ENCODE measurements at regions not wholly inside any gene's neighbourhood (a gene's known extent, or its start where the extent isn't known, plus 50 kb on each side); places are given as distances from the start of the nearest gene placed in this dataset.

- no peak overlapping the region for H3K4me3 ChIP-seq (replicated peaks in 1 of 2; ENCODE audit: low read depth in 1 of 2, low read length in 2 of 2)
- H2AFZ ChIP-seq (ENCODE audit: low read depth, low read length, poor library complexity, severe bottlenecking): no peak overlapping the region
- no peaks in the 10 kb centered on the region for H4K20me1 ChIP-seq (ENCODE audit: insufficient read depth)
- BruUV-seq (replicated peaks): no TSS peak
- H3K27ac ChIP-seq (ENCODE audit: low read depth, low read length): no peak overlapping the region
- no peak overlapping the region for H3K4me2 ChIP-seq (ENCODE audit: low read length)
- CTCF ChIA-PET: no interaction called here
- H3K9me2 ChIP-seq (ENCODE audit: insufficient read depth): no peaks in the 10 kb centered on the region
- no peak overlapping the region for H3K9ac ChIP-seq (ENCODE audit: low read length)
- no peaks in the 10 kb centered on the region for H3K27me3 ChIP-seq (ENCODE audit: insufficient read depth, low read length)
- intact Hi-C loops (cut with micrococcal nuclease): no loop called here
- H3K79me2 ChIP-seq (ENCODE audit: insufficient read depth, low read length): no peaks in the 10 kb centered on the region
- H3K9me3 ChIP-seq (ENCODE audit: control insufficient read depth in 1 of 2, insufficient read depth in 1 of 2, low read depth in 1 of 2, low read length in 2 of 2): no peaks in the 10 kb centered on the region
- RAD21 ChIA-PET (ENCODE audit: low non-redundant PET in 1 of 2, low total read pairs in 2 of 2, uncharacterized antibody in 2 of 2, unreplicated experiment in 2 of 2): no interaction called here
- DNase-seq (ENCODE audit: low read depth, low spot score): no peak
- TF ChIP-seq YY1 (IDR thresholded peaks at IDR 0.05; ENCODE audit: extremely low read depth, insufficient replicate concordance, low read depth, low read length) (no peak), CTCF (IDR thresholded peaks at IDR 0.05 in 2 of 3, conservative IDR thresholded peaks at IDR 0.05 in 1 of 3; ENCODE audit: borderline replicate concordance in 1 of 3, insufficient read depth in 1 of 3, low read depth in 2 of 3, low read length in 2 of 3) (peak in 1 of 3 experiments; percentile 12; a peak in 2 of 6 replicates)
- no peaks in the 10 kb centered on the region for H3K4me1 ChIP-seq (ENCODE audit: control insufficient read depth in 1 of 2, insufficient read depth in 2 of 2, low read length in 2 of 2)
- ATAC-seq: peak; percentile 70
- H3K36me3 ChIP-seq (ENCODE audit: control insufficient read depth in 1 of 2, insufficient read depth in 2 of 2, low read length in 2 of 2): no peaks in the 10 kb centered on the region
- POLR2A ChIA-PET: no interaction called here
Measured at GRCh38 chr12:60935981-60936761, 1324.0 kb upstream of the USP15 start.

GRCh38 chr12:60947533-60947932, 1312.7 kb upstream of the USP15 start:
- Histone ChIP-seq H3K4me2 (ENCODE audit: low read length) (no peak overlapping the region), H3K27me3 (ENCODE audit: insufficient read depth, low read length) (no peaks in the 10 kb centered on the region), H3K9me3 (ENCODE audit: control insufficient read depth in 1 of 2, insufficient read depth in 1 of 2, low read depth in 1 of 2, low read length in 2 of 2) (no peaks in the 10 kb centered on the region), H3K27ac (ENCODE audit: low read depth, low read length) (no peak overlapping the region), H2AFZ (ENCODE audit: low read depth, low read length, poor library complexity, severe bottlenecking) (no peak overlapping the region), H3K9me2 (ENCODE audit: insufficient read depth) (no peaks in the 10 kb centered on the region), H3K36me3 (ENCODE audit: control insufficient read depth in 1 of 2, insufficient read depth in 2 of 2, low read length in 2 of 2) (no peaks in the 10 kb centered on the region), H3K9ac (ENCODE audit: low read length) (no peak overlapping the region), H3K4me3 (replicated peaks in 1 of 2; ENCODE audit: low read depth in 1 of 2, low read length in 2 of 2) (no peak overlapping the region), H4K20me1 (ENCODE audit: insufficient read depth) (no peaks in the 10 kb centered on the region), H3K4me1 (ENCODE audit: control insufficient read depth in 1 of 2, insufficient read depth in 2 of 2, low read length in 2 of 2) (no peaks in the 10 kb centered on the region), H3K79me2 (ENCODE audit: insufficient read depth, low read length) (no peaks in the 10 kb centered on the region)
- ATAC-seq (no peak), DNase-seq (ENCODE audit: low read depth, low spot score) (no peak)
- intact Hi-C loops (cut with micrococcal nuclease): no loop called here
- ChIA-PET POLR2A (no interaction called here), CTCF (no interaction called here), RAD21 (ENCODE audit: low non-redundant PET in 1 of 2, low total read pairs in 2 of 2, uncharacterized antibody in 2 of 2, unreplicated experiment in 2 of 2) (no interaction called here)
- no TSS peak for BruUV-seq (replicated peaks)
- no peak for TF ChIP-seq ZNF274 (IDR thresholded peaks at IDR 0.05; ENCODE audit: low read depth, low read length)
- TF ChIP-seq POLR2A (IDR thresholded peaks at IDR 0.05; ENCODE audit: borderline replicate concordance, extremely low read depth, insufficient read depth, insufficient read length): no peak
- TF ChIP-seq JUND (IDR thresholded peaks at IDR 0.05): no peak
- TF ChIP-seq ZFX (IDR thresholded peaks at IDR 0.05): no peak
- no peak for TF ChIP-seq ELF1 (IDR thresholded peaks at IDR 0.05; ENCODE audit: borderline replicate concordance, low read depth)
- no peak for TF ChIP-seq EZH2 (IDR thresholded peaks at IDR 0.05)
- TF ChIP-seq ATF3 (IDR thresholded peaks at IDR 0.05): no peak
- TF ChIP-seq SRF (IDR thresholded peaks at IDR 0.05; ENCODE audit: low read depth): no peak
- no peak for TF ChIP-seq CEBPB (IDR thresholded peaks at IDR 0.05; ENCODE audit: low read depth)
- no peak for TF ChIP-seq MAX (IDR thresholded peaks at IDR 0.05)
- TF ChIP-seq EZH2phosphoT487 (IDR thresholded peaks at IDR 0.05; ENCODE audit: borderline replicate concordance): no peak
- TF ChIP-seq POLR2AphosphoS5 (IDR thresholded peaks at IDR 0.05; ENCODE audit: low read depth, low read length): no peak
- no peak for TF ChIP-seq SIN3A (IDR thresholded peaks at IDR 0.05; ENCODE audit: low read depth)
- no peak for TF ChIP-seq FOSL1 (IDR thresholded peaks at IDR 0.05; ENCODE audit: low read depth)
- no peak for TF ChIP-seq SP1 (IDR thresholded peaks at IDR 0.05; ENCODE audit: low read depth)
- no peak for TF ChIP-seq CTCF (IDR thresholded peaks at IDR 0.05 in 2 of 3, conservative IDR thresholded peaks at IDR 0.05 in 1 of 3; ENCODE audit: borderline replicate concordance in 1 of 3, insufficient read depth in 1 of 3, low read depth in 2 of 3, low read length in 2 of 3)
